K562 (cell line): ENCODE measurements at regions not wholly inside any gene's neighbourhood (a gene's known extent, or its start where the extent isn't known, plus 50 kb on each side); places are given as distances from the start of the nearest gene placed in this dataset.

Experiments
- ATAC-seq: fragments of 200-7000 bp; cut with Tn5 transposase; 3 replicates; pipeline ENCODE4 v1.9.1; 2020; ENCODE audit warnings: moderate library complexity
- BruUV-seq: library from RNA; stranded (reverse); fragments of 400-500 nt; replicated peaks from 2 replicates; lab custom pipeline; 2021; lab: Mats Ljungman, UMichigan
- CTCF ChIA-PET: fragments of 300-600 bp; formaldehyde crosslinking; extraction: SDS; loops from one replicate; lab custom pipeline; 2021; ENCODE audit warnings: low intra/inter-chr PET ratio; lab: Yijun Ruan, JAX
- POLR2A ChIA-PET: fragments of 300-600, 350-650 bp; sonication (Branson Sonifier 250); formaldehyde crosslinking; extraction: SDS; loops from one replicate; lab custom pipeline; 2021; ENCODE audit warnings: antibody characterized with exemption, inconsistent platforms; lab: Yijun Ruan, JAX
- DNase-seq, 4 experiments: peaks; one replicate each; pipeline versions ENCODE4 v3.0.0 to v3.0.0-alpha.2; 2011 to 2018; ENCODE audit warnings: low spot score in 3 of 4, mixed read lengths in 3 of 4; ENCODE audit errors: extremely low read depth in 1 of 4
- FAIRE-seq: peaks from 2 replicates; lab custom pipeline; 2011; peaks lifted over from hg19 to GRCh38; lab: Jason Lieb, UNC
- H2AFZ ChIP-seq: 2 replicates; pipeline ENCODE4 v1.6.0; 2011; ENCODE audit warnings: low read depth, low read length, control low read depth, inconsistent platforms
- H3K27ac ChIP-seq: fragments of 200-600 bp; 3 replicates; pipeline ENCODE4 v1.8.0; 2011; ENCODE audit warnings: low read depth, mild to moderate bottlenecking, control low read depth, inconsistent platforms, low read length, moderate library complexity, mixed read lengths; ENCODE audit errors: extremely low read depth
- H3K27me3 ChIP-seq, 2 experiments: fragments of 300-600 bp in 1 of 2; 2 replicates in 1 of 2; 3 replicates in 1 of 2; pipeline versions ENCODE4 v1.6.0 to v1.8.0; 2011; ENCODE audit warnings: inconsistent platforms in 2 of 2, low read length in 2 of 2, mild to moderate bottlenecking in 1 of 2, mixed read lengths in 1 of 2, moderate library complexity in 1 of 2; ENCODE audit not compliant: control insufficient read depth in 2 of 2, insufficient read depth in 2 of 2
- H3K36me3 ChIP-seq: fragments of 300-600 bp; 3 replicates; pipeline ENCODE4 v1.8.0; 2011; ENCODE audit warnings: mild to moderate bottlenecking, low read length, inconsistent platforms; ENCODE audit not compliant: control insufficient read depth, insufficient read depth
- H3K4me1 ChIP-seq, 2 experiments: fragments of 200-600 bp in 1 of 2; replicated peaks in 1 of 2; 2 replicates in 1 of 2; 3 replicates in 1 of 2; pipeline versions ENCODE4 v1.5.1 to v1.8.0; 2011; ENCODE audit warnings: inconsistent platforms in 2 of 2, low read length in 2 of 2, mild to moderate bottlenecking in 1 of 2, mixed read lengths in 1 of 2, moderate library complexity in 1 of 2; ENCODE audit not compliant: control insufficient read depth in 2 of 2, insufficient read depth in 2 of 2
- H3K4me2 ChIP-seq: 2 replicates; pipeline ENCODE4 v1.6.1; 2011; ENCODE audit warnings: low read length, control low read depth, inconsistent platforms, mixed read lengths; ENCODE audit not compliant: insufficient read depth
- H3K4me3 ChIP-seq: fragments of 200-600 bp; sonication (generic), shearing (Covaris generic); 2 replicates; pipeline ENCODE4 v1.5.1; 2016; ENCODE audit warnings: control low read depth, inconsistent platforms
- H3K79me2 ChIP-seq: fragments of 200-600 bp; 3 replicates; pipeline ENCODE4 v1.8.0; 2011; ENCODE audit warnings: low read length, inconsistent platforms; ENCODE audit not compliant: control insufficient read depth, insufficient read depth
- H3K9ac ChIP-seq, 2 experiments: 2 replicates each; pipeline versions ENCODE4 v1.6.0 to v1.6.1; 2011; ENCODE audit warnings: low read depth in 2 of 2, low read length in 2 of 2, control low read depth in 1 of 2, inconsistent platforms in 1 of 2, mild to moderate bottlenecking in 1 of 2, mixed read lengths in 1 of 2; ENCODE audit not compliant: insufficient read depth in 1 of 2
- H3K9me1 ChIP-seq: one replicate; pipeline ENCODE4 v1.6.0; 2011; ENCODE audit warnings: inconsistent platforms, mild to moderate bottlenecking, low read length, moderate library complexity; ENCODE audit not compliant: control insufficient read depth, insufficient read depth
- H3K9me3 ChIP-seq: replicated peaks from 2 replicates; pipeline ENCODE4 v1.5.1; 2011; ENCODE audit warnings: low read depth, low read length, inconsistent platforms; ENCODE audit not compliant: control insufficient read depth, insufficient read depth
- H4K20me1 ChIP-seq: replicated peaks from 2 replicates; pipeline ENCODE4 v1.6.1; 2011; ENCODE audit warnings: low read length, inconsistent platforms, mixed read lengths; ENCODE audit not compliant: control insufficient read depth, insufficient read depth
- CHD1 ChIP-seq: fragments of 200-600 bp; sonication (generic); IDR thresholded peaks from one replicate; pipeline ENCODE4 v1.6.1; 2012; ENCODE audit warnings: mild to moderate bottlenecking, moderate library complexity, low read length, inconsistent platforms
- IFI16 ChIP-seq: fragments of 250-450 bp; sonication (Bioruptor Pico); IDR thresholded peaks from 2 replicates; pipeline ENCODE4 v2.1.2; 2022; ENCODE audit warnings: mild to moderate bottlenecking, inconsistent platforms
- KLF16 ChIP-seq: IDR thresholded peaks from 2 replicates; pipeline ENCODE4 v1.6.1; 2016; ENCODE audit warnings: antibody characterized with exemption
- KLF6 ChIP-seq: fragments of 250-450 bp; sonication (Bioruptor Pico); IDR thresholded peaks from 2 replicates; pipeline ENCODE4 v1.4.0; 2020; ENCODE audit warnings: mild to moderate bottlenecking, moderate library complexity, borderline replicate concordance
- RBM14 ChIP-seq: fragments of 200-400 bp; formaldehyde crosslinking; IDR thresholded peaks from 2 replicates; pipeline ENCODE4 v1.6.1; 2018; ENCODE audit warnings: low read depth, mild to moderate bottlenecking, low read length, moderate library complexity, borderline replicate concordance; ENCODE audit not compliant: insufficient read depth
- RBM15 ChIP-seq: fragments of 200-400 bp; formaldehyde crosslinking; IDR thresholded peaks from 2 replicates; pipeline ENCODE4 v1.6.1; 2018; ENCODE audit warnings: mild to moderate bottlenecking, low read length, moderate library complexity; ENCODE audit not compliant: insufficient read depth
- SMAD1 ChIP-seq: fragments of 150-350 bp; IDR thresholded peaks from 2 replicates; pipeline ENCODE4 v1.6.1; 2014; ENCODE audit warnings: low read length, low read depth; ENCODE audit not compliant: partially characterized antibody
- WHSC1 ChIP-seq: IDR thresholded peaks from one replicate; pipeline ENCODE4 v1.6.1; 2012; ENCODE audit warnings: low read length, control low read depth, inconsistent platforms
- ZNF778 ChIP-seq: fragments of 450-650 bp; formaldehyde crosslinking; IDR thresholded peaks from 2 replicates; pipeline ENCODE4 v1.4.0; 2020; ENCODE audit warnings: mild to moderate bottlenecking, moderate library complexity
- WGBS: fragments of 100-300 bp; shearing (Covaris generic); methylation state at CpG from one replicate; pipeline ENCODE4 v1.1.6; 2016; ENCODE audit warnings: low coverage, mixed read lengths; ENCODE audit not compliant: insufficient coverage; ENCODE audit errors: missing lambda C conversion rate; 5-methylcytosine and 5-hydroxymethylcytosine counted together
- in situ Hi-C: fragments of 300-500 bp; cut with MboI; formaldehyde crosslinking; loops from 4 replicates; pipeline ENCODE4 v1.15.0; 2018; ENCODE audit warnings: inconsistent platforms, mixed read lengths
- intact Hi-C: fragments of 100-400 bp; cut with micrococcal nuclease; formaldehyde crosslinking; loops from 2 replicates; pipeline ENCODE4 v1.14.2; 2022

DNA sequence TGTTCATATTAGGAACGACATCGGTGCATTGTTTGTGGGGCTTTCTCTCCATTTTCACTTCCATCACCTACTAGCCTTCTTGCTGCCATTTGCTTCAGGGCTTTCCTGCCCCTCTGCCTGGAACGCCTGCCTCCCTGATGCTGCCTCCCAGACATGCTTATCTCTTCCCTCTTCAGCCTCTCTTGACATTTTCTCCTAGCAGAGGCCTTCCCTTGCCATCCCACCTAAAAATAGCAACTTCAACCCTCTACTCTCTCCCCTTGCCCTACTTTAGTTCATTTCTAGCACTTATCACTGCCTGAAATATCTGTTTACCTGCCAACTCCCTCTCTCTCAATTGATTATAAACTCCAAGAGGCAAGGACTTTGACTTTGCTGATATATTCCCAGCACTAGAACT, 210.3 kb downstream of the SP3 start:
- WGBS = 0% methylated on average over 3 of the region's 3 CpGs
- no peaks in the 10 kb centered on the region for H3K79me2 ChIP-seq
- no peaks in the 10 kb centered on the region for H3K4me1 ChIP-seq
- H2AFZ ChIP-seq = no peak overlapping the region
- H3K27ac ChIP-seq = no peak overlapping the region
- peaks cover 6 to 37% of the 10 kb centered on the region in 2 experiments; a peak in 4 of 5 replicates for H3K27me3 ChIP-seq
- CTCF ChIA-PET = no interaction called here
- POLR2A ChIA-PET = no interaction called here
- ATAC-seq = no peak
- no peaks in the 10 kb centered on the region for H3K9me1 ChIP-seq
- in situ Hi-C loops = no loop called here
- no peak overlapping the region for H3K4me2 ChIP-seq
- no peak for DNase-seq
- 0 out of 2 replicates have a peak, but pooled peaks cover 4% of the 10 kb centered on the region for H4K20me1 ChIP-seq
- TF ChIP-seq RBM15 (no peak), KLF6 (no peak), KLF16 (no peak), RBM14 (no peak), IFI16 (CRISPR knock-in tag) (no peak), ZNF778 (no peak), SMAD1 (no peak), WHSC1 (no peak), CHD1 (no peak)
- TF ChIP-seq, all 486 proteins: peak for 0
- Histone ChIP-seq H3K4me3 (no peak overlapping the region), H3K36me3 (no peaks in the 10 kb centered on the region), H3K9me3 (no peaks in the 10 kb centered on the region), H3K9ac (no peak overlapping the region)
- FAIRE-seq = no peak
- intact Hi-C loops = no loop called here
- BruUV-seq = no TSS peak
